Endothelial cell of umbilical vein (primary cell): ENCODE measurements at regions not wholly inside any gene's neighbourhood (a gene's known extent, or its start where the extent isn't known, plus 50 kb on each side); places are given as distances from the start of the nearest gene placed in this dataset.

Experiments used
- BruUV-seq: library from RNA; stranded (reverse); fragments of 400-500 nt; replicated peaks from 2 replicates; lab custom pipeline; 2021; lab: Mats Ljungman, UMichigan
- CTCF ChIA-PET: fragments of 300-600, 350-600 bp; sonication (Branson Sonifier 250); formaldehyde crosslinking; loops from one replicate; lab custom pipeline; 2021; ENCODE audit warnings: antibody characterized with exemption, inconsistent platforms; lab: Charles Lee
- POLR2A ChIA-PET: fragments of 300-600, 350-600 bp; sonication (Branson Sonifier 250); formaldehyde crosslinking; loops from one replicate; lab custom pipeline; 2021; ENCODE audit warnings: antibody characterized with exemption, inconsistent platforms; lab: Charles Lee
- DNase-seq: peaks from one replicate; pipeline ENCODE4 v3.0.0-alpha.2; 2011; ENCODE audit warnings: low read depth, low spot score
- FAIRE-seq: peaks from 2 replicates; lab custom pipeline; 2011; peaks lifted over from hg19 to GRCh38; lab: Jason Lieb, UNC
- H2AFZ ChIP-seq: 2 replicates; pipeline ENCODE4 v1.6.0; 2012; ENCODE audit warnings: low read depth, low read length, control low read depth, inconsistent platforms
- H3K27ac ChIP-seq: 2 replicates; pipeline ENCODE4 v1.5.1; 2011; ENCODE audit warnings: low read depth, mild to moderate bottlenecking, control low read depth, low read length, moderate library complexity; ENCODE audit not compliant: insufficient read depth
- H3K27me3 ChIP-seq, 2 experiments: 2 replicates each; pipeline versions ENCODE4 v1.6.0 to v1.6.1; 2011; ENCODE audit warnings: low read length in 2 of 2, mixed read lengths in 1 of 2; ENCODE audit not compliant: control insufficient read depth in 2 of 2, insufficient read depth in 2 of 2
- H3K36me3 ChIP-seq, 2 experiments: 2 replicates in 1 of 2; 3 replicates in 1 of 2; pipeline ENCODE4 v1.5.1; 2011; ENCODE audit warnings: low read length in 2 of 2, mild to moderate bottlenecking in 1 of 2, moderate library complexity in 1 of 2; ENCODE audit not compliant: control insufficient read depth in 2 of 2, insufficient read depth in 2 of 2; ENCODE audit errors: extremely low read depth in 1 of 2
- H3K4me1 ChIP-seq: 3 replicates; pipeline ENCODE4 v1.5.1; 2011; ENCODE audit warnings: mild to moderate bottlenecking, low read length; ENCODE audit not compliant: control insufficient read depth, insufficient read depth; ENCODE audit errors: extremely low read depth
- H3K4me2 ChIP-seq: 2 replicates; pipeline ENCODE4 v1.6.1; 2011; ENCODE audit warnings: low read length, control low read depth, mixed read lengths; ENCODE audit not compliant: insufficient read depth
- H3K4me3 ChIP-seq, 3 experiments: fragments of 200-600 bp in 1 of 3; sonication (generic), shearing (Covaris generic) in 1 of 3; replicated peaks in 1 of 3; 2 replicates each; pipeline ENCODE4 v1.5.1; 2011 to 2016; ENCODE audit warnings: control low read depth in 3 of 3, low read length in 3 of 3, mild to moderate bottlenecking in 2 of 3, inconsistent platforms in 1 of 3, low read depth in 1 of 3, moderate library complexity in 1 of 3; ENCODE audit not compliant: insufficient read depth in 1 of 3
- H3K79me2 ChIP-seq: 2 replicates; pipeline ENCODE4 v1.6.0; 2012; ENCODE audit warnings: low read length, inconsistent platforms; ENCODE audit not compliant: control insufficient read depth, insufficient read depth
- H3K9ac ChIP-seq: replicated peaks from 2 replicates; pipeline ENCODE3; 2011; ENCODE audit warnings: low read length, control low read depth; ENCODE audit not compliant: insufficient read depth; ENCODE audit errors: extremely low read depth
- H3K9me1 ChIP-seq: replicated peaks from 3 replicates; pipeline ENCODE4 v1.6.0; 2011; ENCODE audit warnings: mild to moderate bottlenecking, low read length; ENCODE audit not compliant: control insufficient read depth, insufficient read depth; ENCODE audit errors: extremely low read depth
- H3K9me3 ChIP-seq: replicated peaks from 2 replicates; pipeline ENCODE4 v1.5.1; 2012; ENCODE audit warnings: low read length, inconsistent platforms; ENCODE audit not compliant: control insufficient read depth, insufficient read depth
- H4K20me1 ChIP-seq: replicated peaks from 2 replicates; pipeline ENCODE3; 2011; ENCODE audit warnings: mild to moderate bottlenecking, low read length; ENCODE audit not compliant: control insufficient read depth, insufficient read depth; ENCODE audit errors: extremely low read depth
- CTCF ChIP-seq, 2 donors: IDR thresholded peaks; 1 replicate in 1 of 2; 2 replicates in 1 of 2; pipeline ENCODE4 v1.5.1; 2011; ENCODE audit warnings: low read length in 2 of 2, mild to moderate bottlenecking in 2 of 2, moderate library complexity in 2 of 2, control low read depth in 1 of 2, inconsistent platforms in 1 of 2, low read depth in 1 of 2; ENCODE audit not compliant: insufficient read depth in 1 of 2; ENCODE audit errors: extremely low read depth in 1 of 2
- EZH2 ChIP-seq: IDR thresholded peaks from 2 replicates; pipeline ENCODE4 v1.6.1; 2012; ENCODE audit warnings: borderline replicate concordance, low read depth, mild to moderate bottlenecking, moderate library complexity, low read length, inconsistent platforms; ENCODE audit not compliant: severe bottlenecking
- FOS ChIP-seq: IDR thresholded peaks from 2 replicates; pipeline ENCODE4 v1.6.1; 2011; ENCODE audit warnings: mild to moderate bottlenecking, low read length, moderate library complexity, borderline replicate concordance; ENCODE audit not compliant: insufficient read depth
- GATA2 ChIP-seq: IDR thresholded peaks from 2 replicates; pipeline ENCODE4 v1.7.0; 2011; ENCODE audit warnings: low read depth, mild to moderate bottlenecking, moderate library complexity, mixed read lengths, low read length; ENCODE audit not compliant: insufficient read length, insufficient read depth
- JUN ChIP-seq: IDR thresholded peaks from 2 replicates; pipeline ENCODE4 v1.6.1; 2011; ENCODE audit warnings: borderline replicate concordance, low read depth; ENCODE audit not compliant: insufficient read length, insufficient read depth
- MAX ChIP-seq: IDR thresholded peaks from 2 replicates; pipeline ENCODE4 v1.6.1; 2011; ENCODE audit not compliant: insufficient read depth, insufficient read length
- MYC ChIP-seq: IDR thresholded peaks from one replicate; pipeline ENCODE4 v1.6.1; 2011; ENCODE audit warnings: mild to moderate bottlenecking, low read depth, low read length
- POLR2A ChIP-seq: IDR thresholded peaks from 2 replicates; pipeline ENCODE4 v1.6.1; 2012; ENCODE audit warnings: low read depth, mild to moderate bottlenecking, control low read depth, low read length
- POLR2AphosphoS5 ChIP-seq: IDR thresholded peaks from 2 replicates; pipeline ENCODE4 v1.6.1; 2012; ENCODE audit warnings: low read depth, mild to moderate bottlenecking, control low read depth, low read length, moderate library complexity; ENCODE audit not compliant: insufficient read depth
- dilution Hi-C: fragments of 300-500 bp; cut with MboI; formaldehyde crosslinking; loops from one replicate; pipeline ENCODE4 v1.15.0; 2019; ENCODE audit warnings: low sequenced_read_pairs; ENCODE audit not compliant: extremely low pct_ligation_motif_present
- intact Hi-C: fragments of 100-400 bp; cut with micrococcal nuclease; formaldehyde crosslinking; loops from one replicate; pipeline ENCODE4 v1.10.0; 2022

GRCh38 chr2:225820826-225821225, 421.3 kb downstream of the NYAP2 start:
- CTCF ChIA-PET = no interaction called here
- no peak for FAIRE-seq

More at GRCh38 chr2:225820826-225821225, 421.3 kb downstream of the NYAP2 start:
- no TSS peak for BruUV-seq
- no peak overlapping the region for H3K9ac ChIP-seq
- H3K36me3 ChIP-seq = no peaks in the 10 kb centered on the region
- dilution Hi-C loops (no loop called here), intact Hi-C loops (no loop called here)
- H3K9me1 ChIP-seq = no peaks in the 10 kb centered on the region
- no peak overlapping the region for H3K4me3 ChIP-seq
- POLR2A ChIA-PET = no interaction called here
- no peak overlapping the region for H3K27ac ChIP-seq
- DNase-seq = no peak
- TF ChIP-seq GATA2 = no peak
- TF ChIP-seq POLR2A = no peak
- TF ChIP-seq FOS = no peak
- TF ChIP-seq POLR2AphosphoS5 = no peak
- no peak for TF ChIP-seq EZH2
- no peak for TF ChIP-seq JUN
- no peak for TF ChIP-seq MYC
- TF ChIP-seq MAX = no peak
- TF ChIP-seq CTCF (IDR thresholded peaks at IDR 0.05; ENCODE audit: extremely low read depth in 1 of 2, insufficient read depth in 1 of 2, low read depth in 1 of 2, low read length in 2 of 2) = no peak
- no peaks in the 10 kb centered on the region for H3K79me2 ChIP-seq
- H3K4me2 ChIP-seq = no peak overlapping the region
- H3K4me1 ChIP-seq = no peaks in the 10 kb centered on the region
- H4K20me1 ChIP-seq = no peaks in the 10 kb centered on the region
- no peak overlapping the region for H2AFZ ChIP-seq
- H3K27me3 ChIP-seq = no peaks in the 10 kb centered on the region
- H3K9me3 ChIP-seq = no peaks in the 10 kb centered on the region
